GM21529 (cell line): ENCODE measurements at regions not wholly inside any gene's neighbourhood (a gene's known extent, or its start where the extent isn't known, plus 50 kb on each side); places are given as distances from the start of the nearest gene placed in this dataset.
"Not testable (repeated sequence)": the region's sequence is repeated elsewhere in the genome, so short reads cannot be mapped to it uniquely, and the experiment has no call there.

Experiments used
- ATAC-seq: cut with Tn5 transposase; IDR thresholded peaks from one replicate; pipeline ENCODE4 v1.9.1; 2021; ENCODE audit not compliant: unreplicated experiment

DNA sequence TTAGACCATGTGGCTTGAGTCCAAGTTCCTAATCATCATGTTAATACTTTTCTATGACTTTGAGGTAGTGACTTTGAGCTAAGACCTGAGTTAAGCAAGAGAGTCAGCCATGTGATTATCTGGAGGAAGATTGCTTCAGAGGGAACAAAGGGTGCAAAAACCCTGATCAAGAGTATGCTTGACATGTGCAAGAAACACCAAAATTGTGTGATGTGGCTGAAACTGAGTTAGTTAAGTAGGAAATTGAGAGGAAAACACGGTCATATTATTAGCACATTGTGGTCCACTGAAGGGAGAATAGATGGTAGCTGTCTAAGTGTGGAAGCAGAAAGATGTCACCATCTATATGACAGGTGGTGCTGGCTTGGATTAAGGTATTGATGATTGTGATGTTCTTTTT lies 130.4 kb upstream of the MON1B start:
- ATAC-seq, result no peak

DNA sequence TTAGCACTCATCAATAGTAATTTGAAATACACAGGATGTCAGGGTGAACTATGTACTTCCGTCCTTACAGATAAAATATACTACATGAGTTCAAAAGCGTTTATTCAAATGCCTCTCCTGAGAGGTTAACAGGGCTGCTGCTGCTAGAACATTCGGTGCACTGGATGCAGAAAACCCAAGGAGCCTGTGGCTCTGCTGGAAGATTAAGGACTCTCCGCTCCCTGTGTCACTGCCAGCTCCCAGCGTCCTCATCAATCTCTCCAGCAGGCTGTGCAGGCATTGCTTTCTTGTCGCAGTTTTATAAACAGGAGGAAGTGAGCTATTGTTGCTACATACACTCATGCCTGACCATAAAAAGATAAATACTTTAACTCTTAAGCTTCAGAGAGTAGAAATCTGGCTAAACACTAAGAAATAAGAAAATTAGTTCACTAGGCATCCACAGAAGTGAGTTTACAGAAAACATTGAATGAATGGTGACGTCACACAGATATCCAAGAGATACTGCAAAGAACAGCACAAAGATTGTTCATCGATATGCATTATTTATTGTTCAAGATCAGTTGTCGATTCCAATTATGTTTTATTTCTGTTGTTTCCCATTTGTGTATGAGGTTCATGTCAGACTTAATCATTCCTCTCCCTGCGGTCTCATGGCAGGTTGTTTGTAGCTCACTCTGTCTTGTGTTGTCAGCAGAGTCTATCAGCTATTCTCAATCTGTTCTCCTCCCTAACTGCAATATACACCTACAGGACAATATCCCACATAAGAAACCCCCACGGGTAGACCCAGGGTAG lies 127.9 kb upstream of the MON1B start:
- no peak for ATAC-seq

DNA sequence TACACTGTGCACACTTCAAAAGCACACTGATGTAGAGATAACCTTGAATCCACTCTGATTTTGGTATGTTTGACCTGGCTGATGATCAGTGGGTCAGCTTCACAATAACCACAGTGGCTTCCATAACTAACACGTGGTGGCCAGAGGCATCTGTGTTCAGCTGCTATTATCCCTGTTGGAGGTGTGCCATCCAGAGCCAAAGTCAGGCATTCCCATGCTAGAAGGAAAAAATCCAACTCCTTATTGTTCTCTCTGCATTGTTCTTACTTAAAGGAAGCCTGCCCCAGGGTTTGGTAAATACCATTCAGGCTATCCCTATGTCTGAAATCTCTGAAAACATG lies 127.3 kb upstream of the MON1B start:
- ATAC-seq, result no peak

- ATAC-seq, result no peak
Measured at GRCh38 chr16:77064037-77064436, 127.0 kb upstream of the MON1B start.

- no peak for ATAC-seq
Measured at GRCh38 chr16:77066896-77067496, 124.0 kb upstream of the MON1B start.

GRCh38 chr16:77067900-77068299 lies 123.1 kb upstream of the MON1B start:
- ATAC-seq, result no peak

- no peak for ATAC-seq
Measured at GRCh38 chr16:77068402-77068801, 122.6 kb upstream of the MON1B start.

DNA sequence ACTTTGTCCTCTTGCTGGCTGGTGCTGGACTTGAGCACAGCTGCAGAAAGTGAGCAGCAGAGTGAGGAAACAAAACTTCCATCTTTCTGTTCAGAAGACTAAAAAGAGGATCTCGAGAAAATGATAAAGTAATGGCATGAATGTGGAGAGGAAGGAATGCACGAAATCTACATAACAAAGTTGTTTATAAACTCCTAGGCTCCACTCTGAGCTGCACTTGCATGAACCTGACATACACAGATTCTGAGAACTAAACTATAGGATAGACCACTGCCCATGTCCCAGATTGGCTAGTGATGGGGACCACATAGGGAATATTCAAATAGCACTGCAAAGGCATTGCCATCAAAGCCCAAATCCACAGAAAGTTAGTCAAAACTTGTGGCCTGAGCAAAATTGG lies 121.1 kb upstream of the MON1B start:
- ATAC-seq, result no peak

- no peak for ATAC-seq
Measured at GRCh38 chr16:77070683-77071082, 120.3 kb upstream of the MON1B start.

GRCh38 chr16:77076839-77077238 lies 114.2 kb upstream of the MON1B start:
- ATAC-seq, result no peak

DNA sequence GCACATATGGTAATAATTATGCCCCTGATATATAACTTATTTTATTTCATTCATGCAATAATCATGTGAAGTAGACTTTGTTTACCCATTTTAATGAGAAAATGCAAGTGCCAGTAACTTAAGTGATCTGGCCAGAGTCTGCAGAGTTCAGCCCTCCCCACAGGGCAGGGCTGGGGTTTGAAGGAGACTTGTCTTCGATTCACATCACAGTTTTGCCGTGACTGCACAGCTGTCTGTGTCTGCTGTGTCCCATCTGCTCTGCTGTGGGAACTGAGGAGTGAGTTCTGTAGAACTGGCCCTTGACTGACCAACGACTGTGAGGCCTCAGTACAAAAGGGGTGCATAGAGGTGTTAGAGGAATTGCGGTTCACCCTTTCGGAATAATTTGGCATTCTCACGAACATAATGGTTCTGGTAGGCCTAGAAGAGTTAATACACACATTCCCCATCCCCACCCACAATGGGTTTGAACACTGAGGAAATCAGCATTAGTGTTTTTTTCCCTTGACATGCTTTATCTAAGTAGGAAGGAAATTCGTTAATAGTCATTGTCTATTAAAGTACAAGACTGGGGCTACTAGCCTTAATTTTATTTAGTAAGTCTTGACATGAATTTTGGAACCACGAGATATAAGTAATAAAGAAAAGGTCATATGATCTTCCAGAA lies 113.6 kb upstream of the MON1B start:
- no peak for ATAC-seq

- ATAC-seq, result no peak
Measured at GRCh38 chr16:77085981-77086380, 105.0 kb upstream of the MON1B start.

DNA sequence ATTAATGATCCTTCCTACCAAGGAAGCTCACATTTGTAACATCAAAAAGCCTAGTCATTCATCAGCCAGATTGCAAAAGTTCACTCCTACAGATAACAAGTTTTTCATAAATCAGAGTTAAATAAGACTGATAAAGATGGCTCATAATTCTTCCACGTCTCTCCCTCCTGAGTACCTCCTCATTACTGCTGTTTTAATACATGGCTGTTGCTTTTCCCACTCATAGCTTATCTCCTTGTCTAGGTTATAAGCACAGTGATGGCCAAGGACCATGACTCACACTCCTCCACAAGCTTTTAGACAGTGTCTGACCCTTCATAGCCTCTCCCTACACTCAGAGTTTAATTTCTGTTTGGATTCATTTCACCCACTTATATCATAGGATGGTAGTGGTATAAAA lies 100.9 kb upstream of the MON1B start:
- ATAC-seq, result no peak

GRCh38 chr16:77093309-77093708 lies 97.7 kb upstream of the MON1B start:
- no peak for ATAC-seq

DNA sequence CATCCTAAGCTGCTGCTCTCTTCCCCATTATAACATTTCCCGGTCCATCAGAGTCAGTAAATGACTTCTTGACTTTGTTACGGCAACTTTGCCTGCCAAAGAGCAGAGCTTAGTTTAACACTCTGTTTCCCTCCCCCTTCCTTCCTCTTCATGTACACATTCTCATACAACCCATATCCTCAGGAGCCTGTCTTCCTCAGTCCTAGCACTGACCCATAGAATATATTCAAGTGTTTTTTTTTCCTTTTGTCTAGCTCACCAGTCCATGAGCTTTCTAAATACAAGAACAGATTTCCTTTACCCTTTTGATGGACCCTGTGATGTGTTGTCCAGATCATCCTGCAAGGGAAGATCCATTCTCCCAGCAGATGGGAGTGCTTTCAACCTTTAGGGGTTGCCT lies 97.0 kb upstream of the MON1B start:
- ATAC-seq, result no peak

- no peak for ATAC-seq
Measured at GRCh38 chr16:77111056-77111565, 79.9 kb upstream of the MON1B start.

DNA sequence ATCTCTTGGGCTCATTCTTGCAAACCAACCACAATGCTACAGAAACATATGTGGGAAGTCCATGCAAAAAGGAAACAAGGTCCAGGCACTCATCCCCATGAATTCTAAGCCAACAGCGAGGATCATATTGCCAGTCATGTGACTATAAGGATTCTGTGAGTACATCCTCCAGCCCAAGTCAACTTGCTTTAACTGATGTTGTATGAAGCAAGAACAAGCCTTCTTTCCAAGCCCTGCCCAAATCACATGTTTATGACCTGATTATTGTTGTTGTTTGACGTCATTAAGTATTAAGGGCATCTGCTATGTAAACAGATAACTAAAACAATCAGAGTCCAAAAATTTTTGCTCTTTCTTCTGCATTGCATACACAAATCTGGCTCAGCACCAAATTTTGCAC lies 78.2 kb upstream of the MON1B start:
- no peak for ATAC-seq

GRCh38 chr16:77113835-77114234 lies 77.2 kb upstream of the MON1B start:
- no peak for ATAC-seq

DNA sequence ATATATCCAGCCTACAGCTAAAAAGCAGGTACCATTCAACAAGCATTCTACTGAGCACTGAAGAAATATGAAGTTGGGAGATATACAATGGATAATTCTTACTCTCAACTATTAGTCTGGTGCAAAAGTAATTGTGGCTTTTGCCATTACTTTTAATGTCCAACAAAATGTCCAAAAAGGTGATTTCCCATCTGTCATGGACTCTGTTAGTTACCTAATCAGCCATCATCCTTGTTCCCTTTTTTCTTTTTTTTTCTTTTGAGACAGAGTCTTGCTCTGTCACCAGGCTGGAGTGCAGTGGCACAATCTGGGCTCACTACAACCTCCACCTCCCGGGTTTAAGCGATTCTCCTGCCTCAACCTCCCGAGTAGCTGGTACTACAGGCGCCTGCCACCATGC lies 76.6 kb upstream of the MON1B start:
- not testable (repeated sequence) for ATAC-seq

DNA sequence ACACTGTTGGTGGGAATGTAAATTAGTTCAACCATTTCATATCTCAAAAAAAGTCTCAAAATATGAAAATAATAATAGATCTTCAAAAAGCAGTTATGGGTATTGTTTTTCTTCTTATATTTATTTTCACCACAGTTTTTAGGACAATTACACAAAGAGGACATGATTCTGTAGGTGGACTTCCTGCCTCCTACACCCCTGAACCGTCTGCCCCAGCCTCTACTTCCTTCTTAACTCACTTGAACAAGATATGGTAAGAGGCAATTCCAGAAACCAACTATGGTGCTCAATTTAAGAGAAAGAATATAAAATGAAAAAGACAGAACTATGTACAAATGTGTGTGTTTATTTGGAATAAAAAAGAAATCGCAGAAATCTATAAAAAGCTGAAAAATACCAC lies 74.1 kb upstream of the MON1B start:
- ATAC-seq, result no peak

DNA sequence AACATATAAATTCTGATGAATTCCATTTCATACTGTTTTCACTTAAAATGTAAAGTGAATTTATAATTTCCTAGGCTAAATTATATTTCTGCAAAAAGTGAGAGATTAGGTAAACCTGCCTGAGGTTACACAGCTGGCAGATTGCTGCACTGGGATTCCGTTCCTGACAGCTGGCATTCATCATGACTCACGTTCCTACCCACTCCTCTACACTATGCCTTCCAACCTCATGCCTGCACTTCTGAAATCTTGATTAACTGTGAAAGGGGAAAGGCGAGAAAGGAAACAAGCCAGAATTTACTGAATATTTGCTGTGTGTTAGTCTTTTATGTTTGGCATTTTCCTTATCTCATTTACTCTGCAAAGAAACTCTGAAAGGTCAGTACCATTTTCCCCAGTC lies 73.3 kb upstream of the MON1B start:
- no peak for ATAC-seq

DNA sequence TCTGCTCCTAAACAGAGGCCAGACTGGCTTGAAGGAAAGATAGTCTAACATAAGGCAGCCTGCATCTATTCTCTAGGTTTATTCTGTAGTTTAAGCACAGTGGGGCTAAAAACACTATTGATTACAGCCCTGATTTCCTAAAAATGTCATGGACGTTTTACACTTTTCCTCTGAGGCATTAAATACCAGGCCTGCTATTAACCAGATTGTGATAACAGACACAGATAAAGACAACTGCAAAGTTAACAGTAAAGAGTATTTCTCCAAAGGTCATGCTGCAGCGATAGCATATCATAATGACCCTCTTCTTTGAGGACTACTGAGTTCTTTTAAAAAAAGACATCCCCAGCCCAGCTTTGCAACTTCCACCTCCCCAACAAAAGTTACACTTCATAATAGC lies 59.6 kb upstream of the MON1B start:
- no peak for ATAC-seq
